ENCODE measurements at regions not wholly inside any gene's neighbourhood (a gene's known extent, or its start where the extent isn't known, plus 50 kb on each side); places are given as distances from the start of the nearest gene placed in this dataset.

GRCh38 chrX:88325634-88326033, 421.4 kb upstream of the CPXCR1 start:
- POLR2A ChIA-PET = no interaction called here
- DNase-seq (ENCODE audit: low spot score) (no peak), ATAC-seq (no peak)
- H3K9me3 Mint-ChIP-seq = peaks cover 4% of the 10 kb centered on the region; the same call in 1 of the 2 replicates
- H3K36me3 Mint-ChIP-seq = peaks cover 4% of the 10 kb centered on the region
- no peak overlapping the region for H3K27ac Mint-ChIP-seq
- TF ChIP-seq ZNF423 (CRISPR knock-in tag; IDR thresholded peaks at IDR 0.05) (no peak), MXD4 (CRISPR knock-in tag; IDR thresholded peaks at IDR 0.05; ENCODE audit: borderline replicate concordance) (no peak), OVOL2 (CRISPR knock-in tag; IDR thresholded peaks at IDR 0.05; ENCODE audit: borderline replicate concordance) (no peak), NFYB (CRISPR knock-in tag; conservative IDR thresholded peaks at IDR 0.05; ENCODE audit: low read depth) (no peak), GRHL2 (CRISPR knock-in tag; IDR thresholded peaks at IDR 0.05; ENCODE audit: insufficient replicate concordance, severe bottlenecking) (no peak), NR3C1 (CRISPR knock-in tag; conservative IDR thresholded peaks at IDR 0.05; ENCODE audit: low read depth) (no peak), ZBTB21 (CRISPR knock-in tag; IDR thresholded peaks at IDR 0.05; ENCODE audit: borderline replicate concordance) (no peak), ZBTB43 (CRISPR knock-in tag; IDR thresholded peaks at IDR 0.05) (no peak), PRDM15 (CRISPR knock-in tag; IDR thresholded peaks at IDR 0.05) (no peak), FOXP1 (CRISPR knock-in tag; IDR thresholded peaks at IDR 0.05; ENCODE audit: borderline replicate concordance) (no peak), KAT7 (CRISPR knock-in tag; IDR thresholded peaks at IDR 0.05; ENCODE audit: borderline replicate concordance) (no peak)
- TF ChIP-seq, protein P1, sequence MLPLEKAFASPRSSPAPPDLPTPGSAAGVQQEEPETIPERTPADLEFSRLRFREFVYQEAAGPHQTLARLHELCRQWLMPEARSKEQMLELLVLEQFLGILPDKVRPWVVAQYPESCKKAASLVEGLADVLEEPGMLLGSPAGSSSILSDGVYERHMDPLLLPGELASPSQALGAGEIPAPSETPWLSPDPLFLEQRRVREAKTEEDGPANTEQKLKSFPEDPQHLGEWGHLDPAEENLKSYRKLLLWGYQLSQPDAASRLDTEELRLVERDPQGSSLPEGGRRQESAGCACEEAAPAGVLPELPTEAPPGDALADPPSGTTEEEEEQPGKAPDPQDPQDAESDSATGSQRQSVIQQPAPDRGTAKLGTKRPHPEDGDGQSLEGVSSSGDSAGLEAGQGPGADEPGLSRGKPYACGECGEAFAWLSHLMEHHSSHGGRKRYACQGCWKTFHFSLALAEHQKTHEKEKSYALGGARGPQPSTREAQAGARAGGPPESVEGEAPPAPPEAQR (CRISPR knock-in tag; IDR thresholded peaks at IDR 0.05) = no peak
- TF ChIP-seq, protein P2, sequence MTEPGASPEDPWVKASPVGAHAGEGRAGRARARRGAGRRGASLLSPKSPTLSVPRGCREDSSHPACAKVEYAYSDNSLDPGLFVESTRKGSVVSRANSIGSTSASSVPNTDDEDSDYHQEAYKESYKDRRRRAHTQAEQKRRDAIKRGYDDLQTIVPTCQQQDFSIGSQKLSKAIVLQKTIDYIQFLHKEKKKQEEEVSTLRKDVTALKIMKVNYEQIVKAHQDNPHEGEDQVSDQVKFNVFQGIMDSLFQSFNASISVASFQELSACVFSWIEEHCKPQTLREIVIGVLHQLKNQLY (CRISPR knock-in tag; IDR thresholded peaks at IDR 0.05) = no peak
- CTCF ChIA-PET = no interaction called here
- H3K27me3 Mint-ChIP-seq (ENCODE audit: low read depth) = no peaks in the 10 kb centered on the region; the same call in 1 of the 2 replicates
- no peaks in the 10 kb centered on the region for H3K4me1 Mint-ChIP-seq
- H3K4me3 Mint-ChIP-seq = no peak overlapping the region

DNA sequence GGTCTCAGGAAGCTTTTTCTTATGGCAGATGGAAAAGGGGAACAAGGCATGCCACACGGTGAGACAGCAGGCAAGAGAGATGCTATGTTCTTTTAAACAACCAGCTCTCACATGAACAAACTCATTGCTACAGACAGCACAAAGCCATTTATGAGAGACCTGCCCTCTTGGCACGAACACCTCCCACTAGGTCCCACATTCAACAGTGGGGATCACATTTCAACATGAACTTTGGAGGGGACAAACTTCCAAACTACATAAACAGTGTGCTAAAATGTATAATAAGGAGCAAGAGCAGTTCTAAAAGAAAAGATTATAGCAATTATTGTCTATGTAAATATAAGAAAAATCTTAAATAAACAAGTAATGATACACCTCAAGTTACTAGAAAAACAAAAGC, 391.8 kb upstream of the CPXCR1 start:
- H3K9me3 Mint-ChIP-seq = peaks cover 20% of the 10 kb centered on the region
- ChIA-PET POLR2A (no interaction called here), CTCF (no interaction called here)
- TF ChIP-seq, protein P3, sequence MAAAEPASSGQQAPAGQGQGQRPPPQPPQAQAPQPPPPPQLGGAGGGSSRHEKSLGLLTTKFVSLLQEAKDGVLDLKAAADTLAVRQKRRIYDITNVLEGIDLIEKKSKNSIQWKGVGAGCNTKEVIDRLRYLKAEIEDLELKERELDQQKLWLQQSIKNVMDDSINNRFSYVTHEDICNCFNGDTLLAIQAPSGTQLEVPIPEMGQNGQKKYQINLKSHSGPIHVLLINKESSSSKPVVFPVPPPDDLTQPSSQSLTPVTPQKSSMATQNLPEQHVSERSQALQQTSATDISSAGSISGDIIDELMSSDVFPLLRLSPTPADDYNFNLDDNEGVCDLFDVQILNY (CRISPR knock-in tag; IDR thresholded peaks at IDR 0.05) = no peak
- TF ChIP-seq ELF4 (CRISPR knock-in tag; IDR thresholded peaks at IDR 0.05; ENCODE audit: low read depth) = no peak
- TF ChIP-seq ZNF317 (CRISPR knock-in tag; IDR thresholded peaks at IDR 0.05; ENCODE audit: borderline replicate concordance, low read depth) = no peak
- no peak for TF ChIP-seq NFATC4 (CRISPR knock-in tag; IDR thresholded peaks at IDR 0.05)
- TF ChIP-seq, protein P2 (CRISPR knock-in tag; IDR thresholded peaks at IDR 0.05) = no peak
- ATAC-seq (no peak), DNase-seq (ENCODE audit: low spot score) (no peak)
- 0 out of 2 replicates have a peak, but pooled peaks cover 4% of the 10 kb centered on the region for H3K36me3 Mint-ChIP-seq
- H3K4me3 Mint-ChIP-seq = no peak overlapping the region
- H3K4me1 Mint-ChIP-seq = no peaks in the 10 kb centered on the region
- H3K27me3 Mint-ChIP-seq (ENCODE audit: low read depth) = no peaks in the 10 kb centered on the region
- no peak overlapping the region for H3K27ac Mint-ChIP-seq

All from WTC11 (cell line).